ENCODE measurements at regions not wholly inside any gene's neighbourhood (a gene's known extent, or its start where the extent isn't known, plus 50 kb on each side); places are given as distances from the start of the nearest gene placed in this dataset.

GRCh38 chr14:104400355-104400754 is 179.2 kb upstream of the C14orf180 start:
- ChIA-PET CTCF (ENCODE audit: low intra/inter-chr PET ratio) (no interaction called here), POLR2A (no interaction called here)
- intact Hi-C loops (cut with micrococcal nuclease) = no loop called here
- Histone ChIP-seq H3K4me2 (ENCODE audit: insufficient read depth, low read length) (no peak overlapping the region), H3K4me3 (no peak overlapping the region), H3K9me3 (replicated peaks; ENCODE audit: control insufficient read depth, insufficient read depth, low read depth, low read length) (no peaks in the 10 kb centered on the region), H3K27ac (ENCODE audit: extremely low read depth, low read depth, low read length) (no peak overlapping the region), H3K9me1 (ENCODE audit: control insufficient read depth, insufficient read depth, low read length) (no peaks in the 10 kb centered on the region), H3K4me1 (replicated peaks in 1 of 2; ENCODE audit: control insufficient read depth in 2 of 2, insufficient read depth in 2 of 2, low read length in 2 of 2) (no peaks in the 10 kb centered on the region), H3K27me3 (ENCODE audit: control insufficient read depth in 2 of 2, insufficient read depth in 2 of 2, low read length in 2 of 2) (peaks cover 0 to 27% of the 10 kb centered on the region in 2 experiments; a peak in 4 of 5 replicates), H3K79me2 (ENCODE audit: control insufficient read depth, insufficient read depth, low read length) (no peaks in the 10 kb centered on the region), H4K20me1 (replicated peaks; ENCODE audit: control insufficient read depth, insufficient read depth, low read length) (no peaks in the 10 kb centered on the region), H2AFZ (ENCODE audit: low read depth, low read length) (no peak overlapping the region), H3K36me3 (ENCODE audit: control insufficient read depth, insufficient read depth, low read length) (no peaks in the 10 kb centered on the region), H3K9ac (ENCODE audit: insufficient read depth in 1 of 2, low read depth in 2 of 2, low read length in 2 of 2) (no peak overlapping the region)
- in situ Hi-C loops (cut with MboI) = no loop called here
- 0% methylated on average over 4 of the region's 4 CpGs for WGBS (ENCODE audit: insufficient coverage, low coverage, missing lambda C conversion rate)
- no TSS peak for BruUV-seq (replicated peaks)
- no peak for DNase-seq (ENCODE audit: extremely low read depth in 1 of 4, low spot score in 3 of 4)
- ATAC-seq = no peak
- FAIRE-seq = no peak
- TF ChIP-seq ZC3H4 (CRISPR knock-in tag; IDR thresholded peaks at IDR 0.05; ENCODE audit: borderline replicate concordance) (no peak), ELF1 (tag; IDR thresholded peaks at IDR 0.05) (no peak), BHLHE40 (IDR thresholded peaks at IDR 0.05; ENCODE audit: low read length) (no peak), HMG20A (CRISPR knock-in tag; conservative IDR thresholded peaks at IDR 0.05) (no peak), ZNF408 (CRISPR knock-in tag; IDR thresholded peaks at IDR 0.05; ENCODE audit: low read depth) (no peak), MTA1 (IDR thresholded peaks at IDR 0.05; ENCODE audit: borderline replicate concordance) (no peak), FIP1L1 (IDR thresholded peaks at IDR 0.05; ENCODE audit: low read depth, low read length, poor library complexity, severe bottlenecking) (no peak), MCM5 (IDR thresholded peaks at IDR 0.05; ENCODE audit: low read depth) (no peak), FOXO4 (CRISPR knock-in tag; IDR thresholded peaks at IDR 0.05) (no peak), ZNF75A (CRISPR knock-in tag; IDR thresholded peaks at IDR 0.05) (no peak), ZNF655 (CRISPR knock-in tag; IDR thresholded peaks at IDR 0.05) (no peak), GABPB1 (CRISPR knock-in tag; IDR thresholded peaks at IDR 0.05) (no peak), PRMT5 (CRISPR knock-in tag; IDR thresholded peaks at IDR 0.05) (no peak), RFX1 (IDR thresholded peaks at IDR 0.05) (no peak)

All from K562 (cell line).